AG08395 (cell line): ENCODE measurements at regions not wholly inside any gene's neighbourhood (a gene's known extent, or its start where the extent isn't known, plus 50 kb on each side); places are given as distances from the start of the nearest gene placed in this dataset.
A peak's percentile ranks its signal among the peaks of the same experiment; 100 is the strongest.

Experiments used
- DNase-seq: peaks from one replicate; pipeline ENCODE4 v3.0.0; 2012; ENCODE audit warnings: mixed read lengths, low spot score

- DNase-seq, result no peak
Observed at GRCh38 chr14:49240383-49240782, 345.8 kb downstream of the RPS29 start.

GRCh38 chr14:49228552-49228951 is 357.6 kb downstream of the RPS29 start:
- DNase-seq, result no peak

- no peak for DNase-seq
Observed at GRCh38 chr14:49221316-49221715, 364.9 kb downstream of the RPS29 start.

GRCh38 chr14:49220492-49220891 is 365.7 kb downstream of the RPS29 start:
- DNase-seq, result no peak

- no peak for DNase-seq
Observed at GRCh38 chr14:49218436-49219092, 367.6 kb downstream of the RPS29 start.

GRCh38 chr14:49212721-49213120 is 373.5 kb downstream of the RPS29 start:
- no peak for DNase-seq

GRCh38 chr14:49209416-49209815 is 376.8 kb downstream of the RPS29 start:
- DNase-seq, result no peak

- DNase-seq, result no peak
Observed at GRCh38 chr14:49206828-49207227, 379.4 kb downstream of the RPS29 start.

GRCh38 chr14:49203676-49204075 is 382.5 kb downstream of the RPS29 start:
- no peak for DNase-seq

GRCh38 chr14:49199159-49199558 is 387.0 kb downstream of the RPS29 start:
- no peak for DNase-seq

GRCh38 chr14:49196327-49196726 is 389.9 kb downstream of the RPS29 start:
- DNase-seq, result no peak

GRCh38 chr14:49194067-49194466 is 392.1 kb downstream of the RPS29 start:
- no peak for DNase-seq

- no peak for DNase-seq
Observed at GRCh38 chr14:49193332-49194065, 392.7 kb downstream of the RPS29 start.

- no peak for DNase-seq
Observed at GRCh38 chr14:49191380-49191779, 394.8 kb downstream of the RPS29 start.

- DNase-seq, result no peak
Observed at GRCh38 chr14:49189375-49189774, 396.8 kb downstream of the RPS29 start.

- no peak for DNase-seq
Observed at GRCh38 chr14:49187799-49188198, 398.4 kb downstream of the RPS29 start.

- peak; percentile 60 for DNase-seq
Observed at GRCh38 chr14:49173765-49174373, 412.3 kb downstream of the RPS29 start.

GRCh38 chr14:49164074-49164473 is 422.1 kb downstream of the RPS29 start:
- DNase-seq, result no peak

- no peak for DNase-seq
Observed at GRCh38 chr14:49160983-49161382, 425.2 kb downstream of the RPS29 start.

- no peak for DNase-seq
Observed at GRCh38 chr14:49159081-49159480, 427.1 kb downstream of the RPS29 start.

GRCh38 chr14:49139593-49139992 is 446.6 kb downstream of the RPS29 start:
- no peak for DNase-seq

GRCh38 chr14:49134940-49135339 is 451.2 kb downstream of the RPS29 start:
- no peak for DNase-seq

- DNase-seq, result no peak
Observed at GRCh38 chr14:49121246-49121645, 464.9 kb downstream of the RPS29 start.
